HG02938 (cell line): ENCODE measurements at regions not wholly inside any gene's neighbourhood (a gene's known extent, or its start where the extent isn't known, plus 50 kb on each side); places are given as distances from the start of the nearest gene placed in this dataset.
A peak's percentile ranks its signal among the peaks of the same experiment; 100 is the strongest.
"Not testable (repeated sequence)": the region's sequence is repeated elsewhere in the genome, so short reads cannot be mapped to it uniquely, and the experiment has no call there.

Source experiments
- ATAC-seq: cut with Tn5 transposase; IDR thresholded peaks from one replicate; pipeline ENCODE4 v1.9.1; 2021; ENCODE audit warnings: mild to moderate bottlenecking, moderate library complexity; ENCODE audit not compliant: unreplicated experiment

GRCh38 chr5:85972539-85972938, 645.2 kb upstream of the COX7C start:
- ATAC-seq = no peak

GRCh38 chr5:85985167-85985566, 632.6 kb upstream of the COX7C start:
- ATAC-seq = no peak

- ATAC-seq = no peak
Measured at GRCh38 chr5:85990998-85991397, 626.7 kb upstream of the COX7C start.

- ATAC-seq = not testable (repeated sequence)
Measured at GRCh38 chr5:85994653-85995052, 623.1 kb upstream of the COX7C start.

- no peak for ATAC-seq
Measured at GRCh38 chr5:85998656-85999055, 619.1 kb upstream of the COX7C start.

- ATAC-seq = no peak
Measured at GRCh38 chr5:86008293-86008692, 609.4 kb upstream of the COX7C start.

- ATAC-seq = no peak
Measured at GRCh38 chr5:86008704-86009103, 609.0 kb upstream of the COX7C start.

- ATAC-seq = no peak
Measured at GRCh38 chr5:86011937-86012336, 605.8 kb upstream of the COX7C start.

- ATAC-seq = no peak
Measured at GRCh38 chr5:86029308-86029707, 588.4 kb upstream of the COX7C start.

- ATAC-seq = no peak
Measured at GRCh38 chr5:86030753-86031152, 587.0 kb upstream of the COX7C start.

GRCh38 chr5:86038566-86038965, 579.2 kb upstream of the COX7C start:
- ATAC-seq = no peak

- ATAC-seq = no peak
Measured at GRCh38 chr5:86039351-86039750, 578.4 kb upstream of the COX7C start.

- no peak for ATAC-seq
Measured at GRCh38 chr5:86070719-86071118, 547.0 kb upstream of the COX7C start.

GRCh38 chr5:86074297-86074696, 543.4 kb upstream of the COX7C start:
- ATAC-seq = no peak

GRCh38 chr5:86075139-86075538, 542.6 kb upstream of the COX7C start:
- no peak for ATAC-seq

GRCh38 chr5:86095092-86095491, 522.6 kb upstream of the COX7C start:
- ATAC-seq = no peak

GRCh38 chr5:86101966-86102365, 515.8 kb upstream of the COX7C start:
- no peak for ATAC-seq

GRCh38 chr5:86108825-86109224, 508.9 kb upstream of the COX7C start:
- no peak for ATAC-seq

- no peak for ATAC-seq
Measured at GRCh38 chr5:86112249-86112648, 505.5 kb upstream of the COX7C start.

GRCh38 chr5:86115164-86115563, 502.6 kb upstream of the COX7C start:
- ATAC-seq = no peak

- ATAC-seq = peak; percentile 87
Measured at GRCh38 chr5:86118542-86118941, 499.2 kb upstream of the COX7C start.

GRCh38 chr5:86124333-86124732, 493.4 kb upstream of the COX7C start:
- ATAC-seq = no peak

- ATAC-seq = no peak
Measured at GRCh38 chr5:86125731-86126601, 491.8 kb upstream of the COX7C start.
